K562 (cell line): ENCODE measurements at regions not wholly inside any gene's neighbourhood (a gene's known extent, or its start where the extent isn't known, plus 50 kb on each side); places are given as distances from the start of the nearest gene placed in this dataset.

Experiments used
- BMI1 ChIP-seq: fragments of 150-350 bp; IDR thresholded peaks from 2 replicates; pipeline ENCODE4 v1.6.1; 2014; ENCODE audit warnings: low read length
- CGGBP1 ChIP-seq: fragments of 250-450 bp; sonication (Bioruptor Pico); IDR thresholded peaks from 2 replicates; pipeline ENCODE4 v1.9.0; 2021; ENCODE audit warnings: mild to moderate bottlenecking
- CHD1 ChIP-seq: fragments of 200-600 bp; sonication (generic); IDR thresholded peaks from one replicate; pipeline ENCODE4 v1.6.1; 2012; ENCODE audit warnings: mild to moderate bottlenecking, moderate library complexity, low read length, inconsistent platforms
- FOXA3 ChIP-seq, 2 experiments: fragments of 450-650 bp in 1 of 2; sonication (generic) in 1 of 2; formaldehyde crosslinking; IDR thresholded peaks in 1 of 2; conservative IDR thresholded peaks in 1 of 2; 2 replicates each; pipeline versions ENCODE4 v1.4.0 to v1.8.0; 2020 to 2022; ENCODE audit warnings: mild to moderate bottlenecking in 2 of 2, missing genetic modification reagents in 1 of 2
- FOXM1 ChIP-seq, 2 experiments: fragments of 450-650 bp in 1 of 2; sonication (generic) in 1 of 2; formaldehyde crosslinking in 1 of 2; IDR thresholded peaks; 2 replicates each; pipeline versions ENCODE4 v1.6.1 to v1.9.0; 2017 to 2022; ENCODE audit warnings: low read depth in 2 of 2, mild to moderate bottlenecking in 2 of 2, missing genetic modification reagents in 1 of 2, moderate library complexity in 1 of 2
- GMEB1 ChIP-seq: fragments of 250-450 bp; sonication (Bioruptor Pico); IDR thresholded peaks from 2 replicates; pipeline ENCODE4 v1.4.0; 2020; ENCODE audit warnings: mild to moderate bottlenecking
- KLF16 ChIP-seq: IDR thresholded peaks from 2 replicates; pipeline ENCODE4 v1.6.1; 2016; ENCODE audit warnings: antibody characterized with exemption
- MCM3 ChIP-seq: fragments of 450-650 bp; IDR thresholded peaks from 2 replicates; pipeline ENCODE4 v1.6.1; 2016
- NCOA2 ChIP-seq, 2 experiments: fragments of 450-650 bp; IDR thresholded peaks; 2 replicates each; pipeline ENCODE4 v1.6.1; 2018; ENCODE audit warnings: mild to moderate bottlenecking in 2 of 2, moderate library complexity in 1 of 2; ENCODE audit not compliant: partially characterized antibody in 2 of 2
- TEAD4 ChIP-seq, 2 experiments: sonication (generic) in 1 of 2; formaldehyde crosslinking in 1 of 2; IDR thresholded peaks; 2 replicates each; pipeline versions ENCODE4 v1.6.1 to v1.8.0; 2012 to 2022; ENCODE audit warnings: borderline replicate concordance in 1 of 2, inconsistent platforms in 1 of 2, low read length in 1 of 2, mild to moderate bottlenecking in 1 of 2, missing genetic modification reagents in 1 of 2
- ZNF184 ChIP-seq: sonication (generic); formaldehyde crosslinking; IDR thresholded peaks from 2 replicates; pipeline ENCODE4 v1.5.0; 2020; ENCODE audit warnings: missing genetic modification reagents
- TF ChIP-seq, protein P1 (sequence below): fragments of 250-450 bp; sonication (Bioruptor Pico); IDR thresholded peaks from 2 replicates; pipeline ENCODE4 v1.5.0; 2022; ENCODE audit warnings: mild to moderate bottlenecking

DNA sequence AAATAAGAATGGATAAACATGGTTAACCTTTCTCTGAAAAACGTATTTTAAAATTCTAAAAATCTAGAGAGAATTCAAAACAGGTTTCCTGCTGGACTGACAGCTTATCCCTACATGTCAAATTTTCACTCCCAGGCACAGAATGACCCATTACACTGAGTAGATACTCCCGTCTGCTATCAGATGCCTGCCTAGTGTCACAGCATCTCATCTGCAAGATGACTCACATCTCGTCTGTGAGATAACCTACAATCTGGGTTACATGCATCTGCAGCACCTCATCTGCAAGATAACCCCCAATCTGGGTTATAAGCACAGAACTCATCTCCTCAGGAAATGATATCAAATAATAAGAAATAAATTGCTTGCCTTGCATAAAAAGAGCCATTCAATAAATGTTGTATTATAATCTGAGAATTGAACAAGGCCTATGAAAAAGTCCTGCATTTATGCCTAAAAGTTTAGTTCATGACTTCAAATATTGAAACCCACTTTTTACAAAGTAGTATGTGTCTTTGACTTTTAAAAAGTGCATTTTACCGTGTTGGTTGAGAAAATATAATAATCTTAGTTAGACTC is 188.3 kb upstream of the THBS1 start (continued):
- TF ChIP-seq TEAD4 (IDR thresholded peaks at IDR 0.05; ENCODE audit: low read length) (peak; percentile 50; the same call in 1 of the 2 replicates), TEAD4 (CRISPR knock-in tag; IDR thresholded peaks at IDR 0.05; ENCODE audit: borderline replicate concordance) (no peak), GMEB1 (CRISPR knock-in tag) (no peak), KLF16 (0 out of 2 replicates have a peak, but pooled peaks have one; percentile 7), FOXA3 (CRISPR knock-in tag; conservative IDR thresholded peaks at IDR 0.05 in 1 of 2, IDR thresholded peaks at IDR 0.05 in 1 of 2) (no peak), BMI1 (no peak), MCM3 (no peak), CHD1 (no peak), NCOA2 (IDR thresholded peaks at IDR 0.05; ENCODE audit: partially characterized antibody in 2 of 2) (no peak), CGGBP1 (no peak), FOXM1 (IDR thresholded peaks at IDR 0.05; ENCODE audit: low read depth) (no peak), FOXM1 (CRISPR knock-in tag; IDR thresholded peaks at IDR 0.05; ENCODE audit: low read depth) (no peak), ZNF184 (CRISPR knock-in tag) (no peak)
- TF ChIP-seq, protein P1, sequence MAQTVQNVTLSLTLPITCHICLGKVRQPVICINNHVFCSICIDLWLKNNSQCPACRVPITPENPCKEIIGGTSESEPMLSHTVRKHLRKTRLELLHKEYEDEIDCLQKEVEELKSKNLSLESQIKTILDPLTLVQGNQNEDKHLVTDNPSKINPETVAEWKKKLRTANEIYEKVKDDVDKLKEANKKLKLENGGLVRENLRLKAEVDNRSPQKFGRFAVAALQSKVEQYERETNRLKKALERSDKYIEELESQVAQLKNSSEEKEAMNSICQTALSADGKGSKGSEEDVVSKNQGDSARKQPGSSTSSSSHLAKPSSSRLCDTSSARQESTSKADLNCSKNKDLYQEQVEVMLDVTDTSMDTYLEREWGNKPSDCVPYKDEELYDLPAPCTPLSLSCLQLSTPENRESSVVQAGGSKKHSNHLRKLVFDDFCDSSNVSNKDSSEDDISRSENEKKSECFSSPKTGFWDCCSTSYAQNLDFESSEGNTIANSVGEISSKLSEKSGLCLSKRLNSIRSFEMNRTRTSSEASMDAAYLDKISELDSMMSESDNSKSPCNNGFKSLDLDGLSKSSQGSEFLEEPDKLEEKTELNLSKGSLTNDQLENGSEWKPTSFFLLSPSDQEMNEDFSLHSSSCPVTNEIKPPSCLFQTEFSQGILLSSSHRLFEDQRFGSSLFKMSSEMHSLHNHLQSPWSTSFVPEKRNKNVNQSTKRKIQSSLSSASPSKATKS (CRISPR knock-in tag) = no peak
